ENCODE measurements at regions not wholly inside any gene's neighbourhood (a gene's known extent, or its start where the extent isn't known, plus 50 kb on each side); places are given as distances from the start of the nearest gene placed in this dataset.
"Not testable (repeated sequence)": the region's sequence is repeated elsewhere in the genome, so short reads cannot be mapped to it uniquely, and the experiment has no call there.

GRCh38 chr1:219100059-219100458 is 73.6 kb upstream of the LYPLAL1 start:
- TF ChIP-seq, protein P1, sequence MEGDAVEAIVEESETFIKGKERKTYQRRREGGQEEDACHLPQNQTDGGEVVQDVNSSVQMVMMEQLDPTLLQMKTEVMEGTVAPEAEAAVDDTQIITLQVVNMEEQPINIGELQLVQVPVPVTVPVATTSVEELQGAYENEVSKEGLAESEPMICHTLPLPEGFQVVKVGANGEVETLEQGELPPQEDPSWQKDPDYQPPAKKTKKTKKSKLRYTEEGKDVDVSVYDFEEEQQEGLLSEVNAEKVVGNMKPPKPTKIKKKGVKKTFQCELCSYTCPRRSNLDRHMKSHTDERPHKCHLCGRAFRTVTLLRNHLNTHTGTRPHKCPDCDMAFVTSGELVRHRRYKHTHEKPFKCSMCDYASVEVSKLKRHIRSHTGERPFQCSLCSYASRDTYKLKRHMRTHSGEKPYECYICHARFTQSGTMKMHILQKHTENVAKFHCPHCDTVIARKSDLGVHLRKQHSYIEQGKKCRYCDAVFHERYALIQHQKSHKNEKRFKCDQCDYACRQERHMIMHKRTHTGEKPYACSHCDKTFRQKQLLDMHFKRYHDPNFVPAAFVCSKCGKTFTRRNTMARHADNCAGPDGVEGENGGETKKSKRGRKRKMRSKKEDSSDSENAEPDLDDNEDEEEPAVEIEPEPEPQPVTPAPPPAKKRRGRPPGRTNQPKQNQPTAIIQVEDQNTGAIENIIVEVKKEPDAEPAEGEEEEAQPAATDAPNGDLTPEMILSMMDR (IDR thresholded peaks at IDR 0.05; ENCODE audit: low read depth, low read length, missing control alignments), result no peak
- DNase-seq (ENCODE audit: low read depth), result no peak
- H3K4me3 ChIP-seq (ENCODE audit: low read depth, low read length), result no peak overlapping the region

GRCh38 chr1:219102466-219102865 is 71.2 kb upstream of the LYPLAL1 start:
- not testable (repeated sequence) for DNase-seq (ENCODE audit: low read depth); H3K4me3 ChIP-seq (ENCODE audit: low read depth, low read length)

DNA sequence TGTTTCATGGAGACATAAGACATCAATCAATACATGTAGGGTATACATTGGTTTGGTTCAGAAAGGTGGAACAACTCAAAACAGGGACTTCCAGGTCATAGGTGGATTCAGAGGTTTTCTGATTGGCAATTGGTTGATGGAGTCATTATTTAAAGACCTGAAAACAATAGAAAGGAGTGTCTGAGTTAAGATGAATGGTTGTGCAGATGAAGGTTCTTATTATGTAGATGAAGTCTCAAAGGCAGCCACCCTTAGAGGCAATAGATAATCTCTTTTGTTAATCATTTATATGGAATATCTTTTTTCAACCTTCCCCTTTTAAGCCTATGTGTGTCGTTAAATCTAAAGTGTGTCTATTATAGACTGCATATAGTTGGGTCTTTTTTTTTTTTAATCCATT is 67.8 kb upstream of the LYPLAL1 start:
- no peak overlapping the region for H3K4me3 ChIP-seq (ENCODE audit: low read depth, low read length)
- no peak for DNase-seq (ENCODE audit: low read depth)
- TF ChIP-seq, protein P1 (IDR thresholded peaks at IDR 0.05; ENCODE audit: low read depth, low read length, missing control alignments), result no peak

GRCh38 chr1:219109424-219110018 is 64.2 kb upstream of the LYPLAL1 start:
- DNase-seq (ENCODE audit: low read depth), result no peak
- H3K4me3 ChIP-seq (ENCODE audit: low read depth, low read length), result no peak overlapping the region
- TF ChIP-seq, protein P1 (IDR thresholded peaks at IDR 0.05; ENCODE audit: low read depth, low read length, missing control alignments), result no peak

DNA sequence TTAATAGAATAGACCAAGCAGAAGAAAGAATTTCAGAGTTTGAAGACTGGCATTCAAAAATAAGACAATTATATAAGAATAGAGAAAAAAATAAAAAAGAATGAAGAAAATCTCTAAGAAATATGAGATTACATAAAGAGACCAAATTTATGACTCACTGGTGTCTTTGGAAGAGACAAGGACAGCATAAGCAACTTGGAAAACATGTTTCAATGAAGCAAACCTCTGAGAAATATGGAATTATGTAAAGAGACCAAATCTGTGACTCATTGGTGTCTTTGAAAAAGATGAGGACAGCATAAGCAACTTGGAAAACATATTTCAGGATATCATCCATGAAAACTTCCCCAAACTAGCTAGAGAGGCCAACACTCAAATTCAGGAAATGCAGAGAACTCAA is 60.4 kb upstream of the LYPLAL1 start:
- H3K4me3 ChIP-seq (ENCODE audit: low read depth, low read length), result no peak overlapping the region
- TF ChIP-seq, protein P1 (IDR thresholded peaks at IDR 0.05; ENCODE audit: low read depth, low read length, missing control alignments), result no peak
- DNase-seq (ENCODE audit: low read depth), result no peak

DNA sequence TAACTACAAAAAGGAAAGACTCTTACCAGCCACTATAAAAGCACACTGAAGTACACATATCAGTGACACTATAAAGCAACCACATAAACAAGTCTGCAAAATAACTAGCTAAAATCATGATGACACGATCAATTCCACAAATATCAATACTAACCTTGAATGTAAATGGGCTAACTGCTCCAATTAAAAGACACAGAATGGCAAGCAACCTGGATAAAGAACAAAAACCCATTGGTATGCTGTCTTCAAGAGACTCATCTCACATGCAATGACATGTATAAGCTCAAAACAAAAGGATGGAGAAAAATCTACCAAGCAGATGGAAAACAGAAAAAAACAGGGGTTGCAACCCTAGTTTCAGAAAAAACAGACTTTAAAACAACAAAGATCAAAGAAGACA is 59.7 kb upstream of the LYPLAL1 start:
- no peak for DNase-seq (ENCODE audit: low read depth)
- TF ChIP-seq, protein P1 (IDR thresholded peaks at IDR 0.05; ENCODE audit: low read depth, low read length, missing control alignments), result no peak
- no peak overlapping the region for H3K4me3 ChIP-seq (ENCODE audit: low read depth, low read length)

- H3K4me3 ChIP-seq (ENCODE audit: low read depth, low read length), result no peak overlapping the region
- no peak for DNase-seq (ENCODE audit: low read depth)
- TF ChIP-seq, protein P1 (IDR thresholded peaks at IDR 0.05; ENCODE audit: low read depth, low read length, missing control alignments), result no peak
Measured at GRCh38 chr1:219119839-219120238, 53.8 kb upstream of the LYPLAL1 start.

Measured in GM12864 (cell line).